WTC11 (cell line): ENCODE measurements at regions not wholly inside any gene's neighbourhood (a gene's known extent, or its start where the extent isn't known, plus 50 kb on each side); places are given as distances from the start of the nearest gene placed in this dataset.

Experiments used
- ATAC-seq: fragments of 200-7000 bp; cut with Tn5 transposase; 2 replicates; pipeline ENCODE4 v1.10.0; 2021; ENCODE audit warnings: mild to moderate bottlenecking, moderate library complexity
- CTCF ChIA-PET: fragments of 300-600 bp; sonication (Branson Sonifier 250); formaldehyde crosslinking; loops from one replicate; lab custom pipeline; 2021; ENCODE audit warnings: antibody characterized with exemption; lab: Charles Lee
- POLR2A ChIA-PET: fragments of 350-600 bp; sonication (Branson Sonifier 250); formaldehyde crosslinking; loops from one replicate; lab custom pipeline; 2021; ENCODE audit warnings: antibody characterized with exemption; lab: Charles Lee
- DNase-seq: peaks from one replicate; pipeline ENCODE4 v3.0.0; 2021; ENCODE audit warnings: low spot score
- H3K27ac Mint-ChIP-seq: 2 replicates; pipeline ENCODE4 v1.8.0; 2021; ENCODE audit warnings: mixed read lengths
- H3K27me3 Mint-ChIP-seq: 2 replicates; pipeline ENCODE4 v1.8.0; 2021; ENCODE audit warnings: low read depth, mild to moderate bottlenecking, moderate library complexity, mixed read lengths
- H3K36me3 Mint-ChIP-seq: 2 replicates; pipeline ENCODE4 v1.8.0; 2021; ENCODE audit warnings: mixed read lengths
- H3K4me1 Mint-ChIP-seq: 2 replicates; pipeline ENCODE4 v1.8.0; 2022; ENCODE audit warnings: mixed read lengths
- H3K4me3 Mint-ChIP-seq: 2 replicates; pipeline ENCODE4 v1.8.0; 2021; ENCODE audit warnings: mild to moderate bottlenecking, moderate library complexity, mixed read lengths
- H3K9me3 Mint-ChIP-seq: 2 replicates; pipeline ENCODE4 v1.8.0; 2021; ENCODE audit warnings: mixed read lengths
- CREM ChIP-seq: sonication (generic); formaldehyde crosslinking; IDR thresholded peaks from 2 replicates; pipeline ENCODE4 v1.8.1; 2022; ENCODE audit warnings: mild to moderate bottlenecking, missing genetic modification reagents, moderate library complexity
- FOXJ3 ChIP-seq: sonication (generic); formaldehyde crosslinking; IDR thresholded peaks from 2 replicates; pipeline ENCODE4 v1.9.0; 2021; ENCODE audit warnings: missing genetic modification reagents, mild to moderate bottlenecking, borderline replicate concordance
- GTF2I ChIP-seq: fragments of 250-450 bp; sonication (Bioruptor Pico); conservative IDR thresholded peaks from 2 replicates; pipeline ENCODE4 v1.4.0; 2021; ENCODE audit warnings: mild to moderate bottlenecking
- KAT7 ChIP-seq: sonication (generic); formaldehyde crosslinking; IDR thresholded peaks from 2 replicates; pipeline ENCODE4 v1.8.1; 2023; ENCODE audit warnings: missing genetic modification reagents, mild to moderate bottlenecking, borderline replicate concordance
- PRRX2 ChIP-seq: fragments of 250-450 bp; sonication (Bioruptor Pico); IDR thresholded peaks from 2 replicates; pipeline ENCODE4 v1.8.0; 2021; ENCODE audit warnings: mild to moderate bottlenecking
- RORB ChIP-seq: fragments of 250-450 bp; sonication (Bioruptor Pico); IDR thresholded peaks from 2 replicates; pipeline ENCODE4 v1.9.0; 2021; ENCODE audit warnings: mild to moderate bottlenecking
- SP1 ChIP-seq: sonication (generic); formaldehyde crosslinking; conservative IDR thresholded peaks from 2 replicates; pipeline ENCODE4 v1.8.1; 2022; ENCODE audit warnings: missing genetic modification reagents
- TP53 ChIP-seq: sonication (generic); formaldehyde crosslinking; IDR thresholded peaks from 2 replicates; pipeline ENCODE4 v1.8.1; 2023; ENCODE audit warnings: mild to moderate bottlenecking, missing genetic modification reagents
- ZNF219 ChIP-seq: sonication (generic); formaldehyde crosslinking; IDR thresholded peaks from 2 replicates; pipeline ENCODE4 v1.8.0; 2023; ENCODE audit warnings: missing genetic modification reagents, mild to moderate bottlenecking, borderline replicate concordance
- TF ChIP-seq, protein P1 (sequence below): sonication (generic); formaldehyde crosslinking; IDR thresholded peaks from 2 replicates; pipeline ENCODE4 v1.8.0; 2022; ENCODE audit warnings: mild to moderate bottlenecking, missing genetic modification reagents
- TF ChIP-seq, protein P2 (sequence below): sonication (generic); formaldehyde crosslinking; IDR thresholded peaks from 2 replicates; pipeline ENCODE4 v1.8.0; 2022; ENCODE audit warnings: mild to moderate bottlenecking, missing genetic modification reagents
- TF ChIP-seq, protein P3 (sequence below): sonication (generic); formaldehyde crosslinking; IDR thresholded peaks from 2 replicates; pipeline ENCODE4 v1.8.1; 2023; ENCODE audit warnings: mild to moderate bottlenecking, missing genetic modification reagents, moderate library complexity
- TF ChIP-seq, protein P4 (sequence below): sonication (generic); formaldehyde crosslinking; IDR thresholded peaks from 2 replicates; pipeline ENCODE4 v1.8.1; 2023; ENCODE audit warnings: mild to moderate bottlenecking, missing genetic modification reagents, moderate library complexity
- TF ChIP-seq, protein P5 (sequence below): sonication (generic); formaldehyde crosslinking; IDR thresholded peaks from 2 replicates; pipeline ENCODE4 v1.8.1; 2022; ENCODE audit warnings: low read depth, missing genetic modification reagents, borderline replicate concordance

DNA sequence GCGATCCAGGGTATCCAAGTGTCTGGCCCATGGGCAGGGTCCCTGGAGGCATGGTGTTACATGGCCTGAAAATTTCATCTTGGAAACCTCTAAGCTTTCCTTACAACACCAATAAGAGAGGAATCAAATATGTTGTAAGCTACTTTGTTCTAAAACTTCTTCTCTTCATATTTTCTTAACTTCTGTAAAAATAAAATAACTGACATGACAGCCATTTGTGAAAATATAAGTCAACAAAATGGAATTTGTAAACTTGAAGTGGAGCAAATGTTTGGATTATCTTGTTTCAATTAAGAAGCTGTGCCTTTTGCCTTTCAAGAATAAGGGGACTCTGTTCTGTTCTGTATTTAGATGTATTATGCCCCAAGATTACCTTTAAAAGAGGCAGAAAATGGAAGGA lies 319.7 kb downstream of the LPIN1 start (continued):
- no peak for TF ChIP-seq TP53 (CRISPR knock-in tag)
- TF ChIP-seq, protein P1, sequence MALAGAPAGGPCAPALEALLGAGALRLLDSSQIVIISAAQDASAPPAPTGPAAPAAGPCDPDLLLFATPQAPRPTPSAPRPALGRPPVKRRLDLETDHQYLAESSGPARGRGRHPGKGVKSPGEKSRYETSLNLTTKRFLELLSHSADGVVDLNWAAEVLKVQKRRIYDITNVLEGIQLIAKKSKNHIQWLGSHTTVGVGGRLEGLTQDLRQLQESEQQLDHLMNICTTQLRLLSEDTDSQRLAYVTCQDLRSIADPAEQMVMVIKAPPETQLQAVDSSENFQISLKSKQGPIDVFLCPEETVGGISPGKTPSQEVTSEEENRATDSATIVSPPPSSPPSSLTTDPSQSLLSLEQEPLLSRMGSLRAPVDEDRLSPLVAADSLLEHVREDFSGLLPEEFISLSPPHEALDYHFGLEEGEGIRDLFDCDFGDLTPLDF (CRISPR knock-in tag), result no peak
- TF ChIP-seq, protein P2, sequence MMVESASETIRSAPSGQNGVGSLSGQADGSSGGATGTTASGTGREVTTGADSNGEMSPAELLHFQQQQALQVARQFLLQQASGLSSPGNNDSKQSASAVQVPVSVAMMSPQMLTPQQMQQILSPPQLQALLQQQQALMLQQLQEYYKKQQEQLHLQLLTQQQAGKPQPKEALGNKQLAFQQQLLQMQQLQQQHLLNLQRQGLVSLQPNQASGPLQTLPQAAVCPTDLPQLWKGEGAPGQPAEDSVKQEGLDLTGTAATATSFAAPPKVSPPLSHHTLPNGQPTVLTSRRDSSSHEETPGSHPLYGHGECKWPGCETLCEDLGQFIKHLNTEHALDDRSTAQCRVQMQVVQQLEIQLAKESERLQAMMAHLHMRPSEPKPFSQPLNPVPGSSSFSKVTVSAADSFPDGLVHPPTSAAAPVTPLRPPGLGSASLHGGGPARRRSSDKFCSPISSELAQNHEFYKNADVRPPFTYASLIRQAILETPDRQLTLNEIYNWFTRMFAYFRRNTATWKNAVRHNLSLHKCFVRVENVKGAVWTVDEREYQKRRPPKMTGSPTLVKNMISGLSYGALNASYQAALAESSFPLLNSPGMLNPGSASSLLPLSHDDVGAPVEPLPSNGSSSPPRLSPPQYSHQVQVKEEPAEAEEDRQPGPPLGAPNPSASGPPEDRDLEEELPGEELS (CRISPR knock-in tag), result no peak
- TF ChIP-seq KAT7 (CRISPR knock-in tag), result no peak
- no peak for TF ChIP-seq FOXJ3
- TF ChIP-seq ZNF219 (CRISPR knock-in tag), result no peak

DNA sequence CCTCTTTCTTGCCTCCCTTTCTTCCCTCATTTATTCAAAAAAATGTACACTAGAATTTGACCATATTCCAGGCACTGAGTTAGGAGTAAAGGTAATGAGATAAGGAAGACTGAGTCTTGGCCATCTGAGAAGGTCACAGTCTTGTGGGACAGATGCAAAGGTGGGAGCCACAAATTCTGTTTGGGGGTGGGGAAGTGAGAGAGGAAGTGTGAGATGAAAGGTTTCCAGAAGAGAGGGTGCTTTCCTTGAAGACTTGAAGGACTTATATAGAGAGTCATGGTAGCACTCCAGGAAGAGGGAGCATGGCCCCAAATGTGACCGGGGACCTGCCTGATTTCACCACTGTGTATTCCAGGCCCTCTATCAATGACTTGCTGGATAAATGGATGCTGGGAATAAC lies 320.6 kb downstream of the LPIN1 start:
- CTCF ChIA-PET, result interaction anchor here (1.6 kb wide), 1 partner anchor 18 kb away, joined by 4 read pairs; no protein-coding TSS in a partner anchor

DNA sequence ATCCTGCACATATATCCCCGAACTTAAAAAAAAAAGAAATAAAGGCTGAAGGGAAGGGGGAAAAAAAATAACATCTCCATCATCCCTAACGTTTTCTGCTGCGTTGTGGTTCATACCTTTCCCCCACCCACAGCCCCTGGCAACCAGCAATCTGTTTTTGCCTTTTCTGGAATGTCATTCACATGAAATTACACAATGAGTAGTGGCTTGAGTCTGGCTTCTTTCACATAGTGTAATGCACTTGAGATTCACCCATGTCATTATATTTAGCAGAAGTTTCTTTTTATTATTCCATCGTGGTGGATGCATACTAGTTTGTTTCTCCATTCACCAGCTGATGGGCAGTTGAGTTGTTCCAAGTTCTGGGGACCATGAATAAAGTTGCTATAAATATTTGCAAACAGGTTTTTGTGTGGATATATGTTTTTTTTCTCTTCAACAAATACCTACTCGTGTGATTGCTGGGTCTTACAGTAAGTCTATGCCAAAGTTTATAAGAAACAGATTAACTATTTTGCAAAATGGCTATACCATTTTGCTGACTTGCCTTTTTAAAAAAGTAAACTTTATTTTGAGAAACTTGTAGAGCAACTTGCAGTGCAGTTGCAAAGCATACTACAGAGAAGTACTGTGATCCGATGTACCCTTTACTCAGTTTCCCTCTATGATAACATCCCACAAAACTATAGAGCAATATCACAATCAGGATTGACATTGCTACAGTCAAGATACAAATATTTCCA lies 322.5 kb downstream of the LPIN1 start:
- H3K27me3 Mint-ChIP-seq, result no peaks in the 10 kb centered on the region
- H3K27ac Mint-ChIP-seq, result no peak overlapping the region
- H3K4me3 Mint-ChIP-seq, result no peak overlapping the region
- CTCF ChIA-PET, result no interaction called here
- ATAC-seq, result no peak
- DNase-seq, result no peak
- TF ChIP-seq CREM (CRISPR knock-in tag) (no peak), PRRX2 (CRISPR knock-in tag) (no peak), RORB (no peak)
- TF ChIP-seq, all 79 proteins: peak for 0
- POLR2A ChIA-PET, result interaction anchor here (0.6 kb wide), 1 partner anchor 1221 kb away, joined by 5 read pairs; no protein-coding TSS in a partner anchor
- Mint-ChIP-seq H3K4me1 (peaks cover 21% of the 10 kb centered on the region), H3K9me3 (peaks cover 4% of the 10 kb centered on the region; the same call in 1 of the 2 replicates), H3K36me3 (no peaks in the 10 kb centered on the region)

More for the DNA sequence above, 320.6 kb downstream of the LPIN1 start:
- H3K27ac Mint-ChIP-seq, result no peak overlapping the region
- H3K36me3 Mint-ChIP-seq, result no peaks in the 10 kb centered on the region
- peaks cover 30% of the 10 kb centered on the region for H3K4me1 Mint-ChIP-seq
- peaks cover 7% of the 10 kb centered on the region for H3K9me3 Mint-ChIP-seq
- ATAC-seq (no peak), DNase-seq (no peak)
- TF ChIP-seq PRRX2 (CRISPR knock-in tag), result no peak
- TF ChIP-seq, protein P3, sequence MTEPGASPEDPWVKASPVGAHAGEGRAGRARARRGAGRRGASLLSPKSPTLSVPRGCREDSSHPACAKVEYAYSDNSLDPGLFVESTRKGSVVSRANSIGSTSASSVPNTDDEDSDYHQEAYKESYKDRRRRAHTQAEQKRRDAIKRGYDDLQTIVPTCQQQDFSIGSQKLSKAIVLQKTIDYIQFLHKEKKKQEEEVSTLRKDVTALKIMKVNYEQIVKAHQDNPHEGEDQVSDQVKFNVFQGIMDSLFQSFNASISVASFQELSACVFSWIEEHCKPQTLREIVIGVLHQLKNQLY, result no peak
- no peaks in the 10 kb centered on the region for H3K27me3 Mint-ChIP-seq
- POLR2A ChIA-PET, result no interaction called here
- H3K4me3 Mint-ChIP-seq, result no peak overlapping the region

DNA sequence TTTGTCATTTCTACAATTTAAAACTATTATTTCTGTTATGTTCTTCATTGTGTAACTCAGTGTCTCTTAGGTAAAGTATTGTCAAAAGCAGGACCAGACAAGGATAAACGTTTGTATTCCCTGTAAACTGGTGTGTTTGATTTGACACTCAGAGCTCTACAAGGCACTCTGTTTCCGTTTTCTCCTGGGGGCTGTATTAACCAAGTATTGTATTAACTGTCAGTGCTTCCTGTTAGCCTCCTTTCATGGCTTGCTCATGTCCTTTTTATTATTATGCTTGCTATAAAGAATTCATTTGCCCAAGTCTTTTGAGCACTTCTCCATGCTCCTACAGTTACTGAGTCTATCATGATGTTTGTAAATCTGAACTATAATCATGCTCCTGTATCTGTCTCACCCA lies 323.7 kb downstream of the LPIN1 start:
- Mint-ChIP-seq H3K4me3 (no peak overlapping the region), H3K27ac (no peak overlapping the region), H3K27me3 (no peaks in the 10 kb centered on the region), H3K36me3 (no peaks in the 10 kb centered on the region), H3K4me1 (peaks cover 16% of the 10 kb centered on the region), H3K9me3 (peaks cover 4% of the 10 kb centered on the region; the same call in 1 of the 2 replicates)
- ATAC-seq (no peak), DNase-seq (no peak)
- TF ChIP-seq, protein P4, sequence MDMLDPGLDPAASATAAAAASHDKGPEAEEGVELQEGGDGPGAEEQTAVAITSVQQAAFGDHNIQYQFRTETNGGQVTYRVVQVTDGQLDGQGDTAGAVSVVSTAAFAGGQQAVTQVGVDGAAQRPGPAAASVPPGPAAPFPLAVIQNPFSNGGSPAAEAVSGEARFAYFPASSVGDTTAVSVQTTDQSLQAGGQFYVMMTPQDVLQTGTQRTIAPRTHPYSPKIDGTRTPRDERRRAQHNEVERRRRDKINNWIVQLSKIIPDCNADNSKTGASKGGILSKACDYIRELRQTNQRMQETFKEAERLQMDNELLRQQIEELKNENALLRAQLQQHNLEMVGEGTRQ, result no peak
- no peak for TF ChIP-seq GTF2I (CRISPR knock-in tag)
- TF ChIP-seq SP1 (CRISPR knock-in tag), result no peak
- no peak for TF ChIP-seq FOXJ3
- TF ChIP-seq, protein P5, sequence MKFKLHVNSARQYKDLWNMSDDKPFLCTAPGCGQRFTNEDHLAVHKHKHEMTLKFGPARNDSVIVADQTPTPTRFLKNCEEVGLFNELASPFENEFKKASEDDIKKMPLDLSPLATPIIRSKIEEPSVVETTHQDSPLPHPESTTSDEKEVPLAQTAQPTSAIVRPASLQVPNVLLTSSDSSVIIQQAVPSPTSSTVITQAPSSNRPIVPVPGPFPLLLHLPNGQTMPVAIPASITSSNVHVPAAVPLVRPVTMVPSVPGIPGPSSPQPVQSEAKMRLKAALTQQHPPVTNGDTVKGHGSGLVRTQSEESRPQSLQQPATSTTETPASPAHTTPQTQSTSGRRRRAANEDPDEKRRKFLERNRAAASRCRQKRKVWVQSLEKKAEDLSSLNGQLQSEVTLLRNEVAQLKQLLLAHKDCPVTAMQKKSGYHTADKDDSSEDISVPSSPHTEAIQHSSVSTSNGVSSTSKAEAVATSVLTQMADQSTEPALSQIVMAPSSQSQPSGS, result no peak
- CTCF ChIA-PET, result no interaction called here
- POLR2A ChIA-PET, result no interaction called here
